ENCODE measurements at regions not wholly inside any gene's neighbourhood (a gene's known extent, or its start where the extent isn't known, plus 50 kb on each side); places are given as distances from the start of the nearest gene placed in this dataset.

DNA sequence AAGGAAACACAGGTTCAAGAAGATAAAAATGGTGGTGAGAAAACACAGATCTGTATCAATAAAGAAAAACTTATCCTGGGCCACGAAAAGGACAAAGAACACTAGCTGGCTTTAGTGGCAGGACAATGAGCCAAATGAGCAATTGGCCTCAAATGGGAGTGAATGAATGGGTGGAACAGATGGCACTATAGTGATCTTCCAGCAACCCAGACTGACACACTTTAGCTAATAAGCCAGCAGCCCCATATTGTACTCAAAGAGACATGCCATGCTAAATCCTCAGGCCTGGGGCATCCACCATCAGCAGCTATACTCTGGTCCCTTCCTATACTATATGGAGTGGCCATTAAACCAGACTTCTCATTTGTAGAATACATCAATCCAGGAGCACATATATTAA is 60.0 kb upstream of the GADL1 start:
- peaks cover 2% of the 10 kb centered on the region; the same call in 1 of the 2 replicates for H3K27me3 ChIP-seq (ENCODE audit: control insufficient read depth, insufficient read depth, low read length)
- dilution Hi-C loops (cut with HindIII; ENCODE audit: low sequenced_read_pairs, unreplicated experiment), result no loop called here
- no CpG with 5 or more reads among the region's 1 CpG for WGBS, 2 experiments (ENCODE audit: extremely low coverage in 2 of 2, insufficient read length in 1 of 2)
- H3K4ac ChIP-seq (ENCODE audit: low read depth, low read length), result no peak overlapping the region
- no peak overlapping the region for H2BK5ac ChIP-seq (ENCODE audit: low read depth, low read length, poor library complexity, severe bottlenecking)
- DNase-seq (no peak), ATAC-seq (ENCODE audit: low read depth) (no peak)
- H3K9me3 ChIP-seq (ENCODE audit: control insufficient read depth, insufficient read depth, low read length), result peaks cover 4% of the 10 kb centered on the region
- no peak overlapping the region for H3K56ac ChIP-seq (ENCODE audit: extremely low read depth, insufficient read depth, low read length)
- H3K4me2 ChIP-seq (ENCODE audit: low read depth, low read length), result no peak overlapping the region
- no peaks in the 10 kb centered on the region for H4K20me1 ChIP-seq (ENCODE audit: insufficient read depth, low read length)
- TF ChIP-seq RAD21 (IDR thresholded peaks at IDR 0.05; ENCODE audit: low read length), result no peak
- TF ChIP-seq, protein P1, sequence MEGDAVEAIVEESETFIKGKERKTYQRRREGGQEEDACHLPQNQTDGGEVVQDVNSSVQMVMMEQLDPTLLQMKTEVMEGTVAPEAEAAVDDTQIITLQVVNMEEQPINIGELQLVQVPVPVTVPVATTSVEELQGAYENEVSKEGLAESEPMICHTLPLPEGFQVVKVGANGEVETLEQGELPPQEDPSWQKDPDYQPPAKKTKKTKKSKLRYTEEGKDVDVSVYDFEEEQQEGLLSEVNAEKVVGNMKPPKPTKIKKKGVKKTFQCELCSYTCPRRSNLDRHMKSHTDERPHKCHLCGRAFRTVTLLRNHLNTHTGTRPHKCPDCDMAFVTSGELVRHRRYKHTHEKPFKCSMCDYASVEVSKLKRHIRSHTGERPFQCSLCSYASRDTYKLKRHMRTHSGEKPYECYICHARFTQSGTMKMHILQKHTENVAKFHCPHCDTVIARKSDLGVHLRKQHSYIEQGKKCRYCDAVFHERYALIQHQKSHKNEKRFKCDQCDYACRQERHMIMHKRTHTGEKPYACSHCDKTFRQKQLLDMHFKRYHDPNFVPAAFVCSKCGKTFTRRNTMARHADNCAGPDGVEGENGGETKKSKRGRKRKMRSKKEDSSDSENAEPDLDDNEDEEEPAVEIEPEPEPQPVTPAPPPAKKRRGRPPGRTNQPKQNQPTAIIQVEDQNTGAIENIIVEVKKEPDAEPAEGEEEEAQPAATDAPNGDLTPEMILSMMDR (conservative IDR thresholded peaks at IDR 0.05; ENCODE audit: low read depth, low read length), result no peak
- no peak for TF ChIP-seq RCOR1 (IDR thresholded peaks at IDR 0.05; ENCODE audit: insufficient replicate concordance, low read length)
- ChIA-PET POLR2A (ENCODE audit: unreplicated experiment) (no interaction called here), CTCF (interaction anchor here (1.1 kb wide), 1 partner anchor 21 kb away, joined by 3 read pairs; no protein-coding TSS in a partner anchor)
- no peak overlapping the region for H3K9ac ChIP-seq (ENCODE audit: low read depth, low read length)
- in situ Hi-C loops (cut with MboI; ENCODE audit: low sequenced_read_pairs), result no loop called here
- H2AK5ac ChIP-seq (ENCODE audit: low read depth, low read length), result no peak overlapping the region
- no peak overlapping the region for H2BK20ac ChIP-seq (ENCODE audit: low read depth, low read length)
- H2BK15ac ChIP-seq (ENCODE audit: low read depth, low read length), result no peak overlapping the region
- H3K18ac ChIP-seq (ENCODE audit: low read depth, low read length), result no peak overlapping the region
- no peak overlapping the region for H4K91ac ChIP-seq (ENCODE audit: insufficient read depth, low read depth, low read length)
- no peak overlapping the region for H4K5ac ChIP-seq (ENCODE audit: low read depth, low read length)
- no peak overlapping the region for H3K23ac ChIP-seq (ENCODE audit: low read depth, low read length)
- H3K4me1 ChIP-seq (ENCODE audit: control insufficient read depth, insufficient read depth, low read length), result no peaks in the 10 kb centered on the region
- no peak overlapping the region for H3K14ac ChIP-seq (replicated peaks; ENCODE audit: low read depth, low read length)
- intact Hi-C loops (cut with micrococcal nuclease), result no loop called here
- H2AK9ac ChIP-seq (replicated peaks; ENCODE audit: low read depth, low read length, poor library complexity), result no peak overlapping the region
- no peak overlapping the region for H2AFZ ChIP-seq (replicated peaks; ENCODE audit: low read length, poor library complexity)
- no peak overlapping the region for H3K4me3 ChIP-seq (ENCODE audit: insufficient read depth, low read depth, low read length)
- H3K27ac ChIP-seq (ENCODE audit: insufficient read depth, low read length), result no peak overlapping the region
- H2BK120ac ChIP-seq (ENCODE audit: low read depth, low read length), result no peak overlapping the region
- BruUV-seq (replicated peaks), result no TSS peak
- H3K36me3 ChIP-seq (ENCODE audit: control insufficient read depth, insufficient read depth, low read length), result no peaks in the 10 kb centered on the region
- no peaks in the 10 kb centered on the region for H3K79me1 ChIP-seq (ENCODE audit: low read depth in 1 of 2, low read length in 2 of 2)
- no peaks in the 10 kb centered on the region for H3K9me1 ChIP-seq (ENCODE audit: insufficient read depth, low read length)
- no peak overlapping the region for H4K8ac ChIP-seq (ENCODE audit: low read depth in 2 of 2, low read length in 2 of 2)

Data from IMR-90 (cell line).